ENCODE measurements at regions not wholly inside any gene's neighbourhood (a gene's known extent, or its start where the extent isn't known, plus 50 kb on each side); places are given as distances from the start of the nearest gene placed in this dataset.
"Not testable (repeated sequence)": the region's sequence is repeated elsewhere in the genome, so short reads cannot be mapped to it uniquely, and the experiment has no call there.

DNA sequence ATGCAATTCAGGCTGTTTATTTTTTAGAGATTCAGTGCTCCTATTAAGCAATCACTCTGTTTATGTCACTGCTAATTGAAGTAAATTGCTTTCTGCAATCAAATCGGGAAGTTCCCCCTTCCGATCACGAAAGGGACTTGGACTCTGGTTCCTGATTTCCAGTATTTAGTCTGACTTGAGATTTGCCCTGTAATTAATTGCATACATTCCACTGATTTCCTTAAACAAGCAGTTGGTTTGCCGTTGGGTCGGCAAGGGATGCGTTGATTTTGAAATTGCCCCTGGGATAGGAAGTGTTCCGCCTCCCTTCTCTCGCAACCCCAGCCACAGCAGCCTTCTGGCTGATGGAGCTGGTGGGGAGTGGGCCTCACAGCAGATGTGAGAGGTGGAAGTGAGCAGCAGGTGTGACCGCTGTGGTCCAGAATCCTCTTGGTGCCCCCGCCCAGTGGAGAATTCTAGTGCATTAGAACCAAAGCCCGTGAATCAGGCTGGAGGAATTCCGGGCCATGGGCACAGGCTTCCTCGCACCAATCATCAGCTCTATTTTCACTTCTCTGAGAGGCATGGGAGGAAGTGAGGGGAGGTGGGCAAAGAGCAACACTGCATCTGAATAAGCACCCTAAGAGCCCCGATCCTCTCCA lies 102.5 kb downstream of the SPRY4 start:
- DNase-seq (ENCODE audit: extremely low read depth in 1 of 2, low read depth in 1 of 2) = no peak

DNA sequence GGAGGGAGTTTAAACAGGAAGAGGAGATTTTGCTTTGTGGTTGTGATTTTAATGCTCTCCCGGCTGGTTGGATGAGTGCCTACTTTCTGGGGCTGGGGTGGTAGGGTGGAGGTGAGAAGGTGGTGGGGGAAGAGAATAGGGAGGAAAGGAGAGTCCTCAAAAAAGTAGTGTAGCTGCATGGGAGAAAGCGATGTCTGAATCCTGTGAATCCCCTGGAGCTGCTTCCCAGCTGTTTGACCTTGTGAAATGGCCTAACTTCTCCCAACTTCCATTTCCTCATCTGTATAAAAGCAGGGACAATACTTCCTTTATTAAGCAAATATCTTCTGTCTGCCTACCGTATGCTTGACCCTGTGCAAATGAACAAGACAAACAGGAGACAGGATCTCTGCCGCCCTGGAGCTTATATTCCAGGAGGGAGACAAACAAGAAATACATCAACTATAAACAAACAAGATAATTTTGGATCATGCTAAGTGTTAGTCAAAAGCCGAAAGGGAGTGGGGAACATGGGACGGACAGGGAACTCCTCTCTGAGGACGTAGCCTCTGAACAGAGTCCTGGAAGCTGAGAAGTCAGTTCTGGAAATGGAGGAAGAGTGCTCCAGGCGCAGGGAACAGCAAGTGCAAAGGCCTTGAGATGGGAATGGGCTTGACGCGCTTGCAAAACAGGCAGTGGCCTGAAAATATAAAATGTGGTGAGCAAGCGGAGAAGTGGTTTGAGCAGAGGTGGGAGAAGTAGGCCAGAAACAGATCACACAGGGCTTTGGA lies 103.5 kb downstream of the SPRY4 start:
- no peak for DNase-seq (ENCODE audit: extremely low read depth in 1 of 2, low read depth in 1 of 2)

DNA sequence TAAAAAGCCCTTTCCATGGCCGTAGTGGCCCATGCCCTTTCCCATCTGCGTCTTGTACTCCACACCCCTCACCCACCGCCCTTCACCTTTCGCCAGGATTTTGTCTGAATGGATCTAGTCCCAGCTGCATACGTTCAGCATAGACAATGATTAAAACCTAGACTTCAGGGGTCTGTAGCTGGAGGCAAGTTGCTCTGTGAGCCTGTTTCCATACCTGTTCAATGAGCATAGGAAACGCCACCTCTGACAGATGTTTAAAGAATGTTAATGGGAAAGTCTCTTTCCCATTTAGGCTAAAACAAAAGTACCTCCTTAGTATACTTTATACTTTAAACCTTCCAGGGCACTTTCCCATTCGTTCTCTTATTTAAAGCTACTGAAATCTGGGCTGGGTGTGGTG lies 105.7 kb downstream of the SPRY4 start:
- DNase-seq (ENCODE audit: extremely low read depth in 1 of 2, low read depth in 1 of 2) = no peak

DNA sequence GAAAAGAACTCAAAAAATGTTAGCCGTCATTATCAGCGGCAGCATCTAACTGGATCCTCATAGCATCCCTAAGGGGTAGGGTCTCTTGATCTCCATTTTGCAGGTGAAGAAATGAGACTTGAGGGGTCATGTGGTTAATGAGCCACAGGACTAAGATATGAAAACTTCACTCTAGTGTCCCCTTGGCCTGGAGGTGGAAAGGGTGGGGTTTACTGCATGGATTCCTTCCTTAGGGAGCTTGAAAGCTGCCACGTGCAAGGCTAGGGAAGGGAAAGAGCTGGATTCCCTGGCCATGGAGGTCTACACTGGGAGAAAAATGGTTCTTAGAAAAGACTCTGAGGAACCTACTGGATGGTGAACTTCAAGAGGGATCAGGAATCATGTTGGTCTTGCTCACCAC lies 107.9 kb downstream of the SPRY4 start:
- no peak for DNase-seq (ENCODE audit: extremely low read depth in 1 of 2, low read depth in 1 of 2)

DNA sequence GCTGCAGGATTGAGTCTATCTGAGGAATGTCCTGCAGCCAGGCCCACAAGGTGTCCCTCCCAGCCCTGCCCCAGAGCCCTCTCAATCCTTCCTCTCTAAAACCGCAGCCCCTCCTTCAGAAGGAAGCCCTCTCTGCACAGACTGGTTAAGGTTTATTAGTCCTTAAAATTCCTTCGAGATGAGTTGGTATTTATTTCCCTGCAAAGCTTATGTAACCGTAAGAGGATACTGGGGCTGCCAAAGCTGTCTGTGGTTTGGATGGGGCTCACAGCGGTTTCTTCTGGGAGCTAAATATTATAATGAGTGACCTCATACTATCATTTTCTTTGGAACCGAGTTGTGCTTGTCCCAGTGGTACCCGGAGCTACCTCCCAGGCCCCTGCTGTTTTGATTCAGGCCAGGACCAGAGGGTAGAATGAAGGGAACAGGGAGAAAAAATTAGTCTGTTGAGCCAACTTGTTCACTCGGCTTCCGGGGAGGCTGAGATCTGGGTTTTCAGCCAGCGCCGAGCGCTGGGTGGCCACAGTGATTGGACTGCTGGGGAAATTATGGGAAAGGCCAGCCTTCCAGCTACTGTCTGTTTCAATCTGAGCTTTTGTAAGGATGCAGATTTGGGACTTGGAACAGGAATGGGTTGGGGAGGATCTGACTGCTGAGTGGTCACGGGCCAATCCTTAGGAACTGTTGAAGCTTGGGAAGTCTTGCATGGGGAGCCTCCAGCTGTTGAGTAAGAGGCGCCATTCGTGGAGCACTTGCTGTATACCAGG lies 107.5 kb downstream of the NDFIP1 start:
- no peak for DNase-seq (ENCODE audit: extremely low read depth in 1 of 2, low read depth in 1 of 2)

DNA sequence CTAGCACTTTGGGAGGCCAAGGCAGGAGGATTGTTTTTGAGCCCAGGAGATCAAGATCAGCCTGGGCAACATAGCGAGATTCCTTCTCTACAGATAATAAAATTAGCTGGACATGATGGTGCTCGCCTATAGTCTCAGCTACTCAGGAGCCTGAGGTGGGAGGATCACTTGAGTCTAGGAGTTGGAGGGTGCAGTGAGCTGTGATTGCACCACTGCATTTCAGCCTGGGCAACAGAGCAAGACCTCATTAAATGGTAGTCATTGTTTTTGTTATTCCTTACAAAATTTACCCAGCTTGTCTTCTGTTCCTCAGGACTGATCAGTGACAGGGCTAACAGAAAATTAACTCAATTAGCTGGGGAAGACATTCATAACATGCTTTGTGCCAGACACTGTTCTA lies 104.5 kb downstream of the NDFIP1 start:
- DNase-seq (ENCODE audit: extremely low read depth in 1 of 2, low read depth in 1 of 2) = no peak

DNA sequence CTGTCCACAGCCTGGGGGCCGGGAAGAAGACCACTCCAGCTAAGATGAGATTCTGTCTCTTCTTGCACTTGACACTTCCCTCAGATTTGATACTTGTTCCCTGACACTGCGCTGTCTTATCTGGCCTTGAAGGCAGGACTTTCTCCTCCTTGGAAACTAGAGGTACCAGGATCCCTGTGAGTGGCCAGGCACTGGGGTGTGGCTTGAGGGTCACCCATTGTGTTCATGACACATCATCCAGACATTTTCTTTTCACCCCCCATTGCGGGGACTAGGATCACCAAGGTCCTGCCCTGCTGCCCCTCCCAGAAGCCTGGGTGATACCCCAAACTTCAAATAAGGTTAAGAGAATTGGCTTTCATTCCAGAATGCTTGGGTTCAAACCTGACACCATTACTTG lies 103.3 kb downstream of the NDFIP1 start:
- DNase-seq (ENCODE audit: extremely low read depth in 1 of 2, low read depth in 1 of 2) = no peak

DNA sequence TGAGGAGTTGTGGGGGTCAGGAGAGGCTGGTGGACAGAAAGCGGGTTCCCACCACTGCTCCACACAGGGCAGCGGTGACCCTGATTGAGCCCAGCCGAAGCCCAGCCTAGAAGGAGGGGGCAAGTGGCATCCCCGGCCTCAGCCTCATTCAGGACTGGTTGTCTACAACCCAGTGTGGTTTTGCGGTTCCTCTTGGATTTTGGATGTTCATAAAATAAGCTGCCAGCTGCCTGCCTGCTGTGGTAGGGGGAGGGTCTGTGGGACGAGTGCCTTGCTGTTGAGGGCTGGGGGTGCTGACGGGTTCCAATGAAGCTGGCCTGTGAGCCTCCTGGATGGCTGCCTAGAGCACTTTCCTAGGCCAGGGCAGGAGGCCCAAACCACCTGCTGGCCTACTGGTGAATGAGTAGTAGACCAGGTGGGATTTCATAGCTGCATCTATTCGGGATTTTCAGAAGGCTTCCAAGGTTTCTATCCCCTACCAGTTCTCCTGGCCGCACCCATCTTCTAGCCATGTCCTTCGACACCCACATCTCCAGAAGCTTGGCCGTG lies 102.4 kb downstream of the NDFIP1 start:
- no peak for DNase-seq (ENCODE audit: extremely low read depth in 1 of 2, low read depth in 1 of 2)

DNA sequence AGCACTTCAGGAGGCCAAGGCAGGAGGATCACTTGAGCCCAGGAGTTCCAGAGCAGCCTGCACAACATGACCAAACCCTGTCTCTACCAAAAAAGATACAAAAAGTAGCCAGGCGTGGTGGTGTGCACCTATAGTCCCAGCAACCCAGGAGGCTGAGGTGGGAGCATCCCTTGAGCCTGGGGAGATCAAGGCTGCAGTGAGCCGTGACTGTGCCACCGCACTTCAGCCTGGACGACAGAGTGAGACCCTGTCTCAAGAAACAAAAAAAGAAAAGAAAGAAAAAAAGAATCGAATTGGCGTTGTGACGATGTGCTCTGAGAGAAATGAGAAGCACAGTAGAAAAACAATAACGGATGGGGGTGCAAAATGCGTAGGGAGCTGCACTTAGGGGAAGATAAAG lies 101.4 kb downstream of the NDFIP1 start:
- no peak for DNase-seq (ENCODE audit: extremely low read depth in 1 of 2, low read depth in 1 of 2)

DNA sequence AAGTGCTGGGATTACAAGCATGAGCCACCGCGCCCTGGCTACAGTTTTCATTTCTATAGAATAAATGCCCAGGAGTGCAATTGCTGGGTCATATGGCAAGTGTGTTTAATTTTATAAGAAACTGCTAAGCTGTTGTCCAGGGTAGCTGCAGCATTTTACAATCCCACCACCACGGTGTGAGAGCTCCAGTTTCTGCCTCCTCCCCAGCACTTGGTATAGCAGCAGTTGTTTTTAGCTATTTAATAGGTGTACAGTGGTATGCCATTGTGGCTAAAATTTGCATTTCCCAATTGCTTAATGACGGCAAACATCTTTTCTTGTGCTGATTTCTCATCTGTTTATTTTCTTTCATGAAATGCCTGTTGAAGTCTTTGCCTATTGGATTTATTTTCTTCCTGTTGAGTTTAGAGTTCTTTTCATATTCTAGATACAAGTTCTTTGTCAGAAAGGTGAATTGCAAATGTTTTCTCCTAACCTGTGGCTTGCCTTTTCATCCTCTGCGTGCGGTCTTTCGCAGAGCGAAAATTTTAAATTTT lies 100.3 kb downstream of the NDFIP1 start:
- DNase-seq (ENCODE audit: extremely low read depth in 1 of 2, low read depth in 1 of 2) = no peak

DNA sequence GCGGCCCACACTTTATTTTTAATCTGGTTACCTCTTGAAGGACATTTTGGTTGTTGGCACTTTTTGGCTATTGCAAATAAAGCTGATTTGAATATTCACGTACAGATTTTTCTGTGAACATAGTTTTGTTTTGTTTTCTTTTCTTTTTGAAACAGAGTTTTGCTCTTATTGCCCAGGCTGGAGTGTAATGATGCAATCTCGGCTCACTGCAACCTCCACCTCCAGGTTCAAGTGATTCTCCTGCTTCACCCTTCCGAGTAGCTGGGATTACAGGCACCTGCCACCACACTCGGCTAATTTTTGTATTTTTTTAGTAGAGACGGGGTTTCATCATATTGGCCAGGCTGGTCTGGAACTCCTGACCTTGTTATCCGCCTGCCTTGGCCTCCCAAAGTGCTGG lies 99.7 kb downstream of the NDFIP1 start:
- DNase-seq (ENCODE audit: extremely low read depth in 1 of 2, low read depth in 1 of 2) = not testable (repeated sequence)

DNA sequence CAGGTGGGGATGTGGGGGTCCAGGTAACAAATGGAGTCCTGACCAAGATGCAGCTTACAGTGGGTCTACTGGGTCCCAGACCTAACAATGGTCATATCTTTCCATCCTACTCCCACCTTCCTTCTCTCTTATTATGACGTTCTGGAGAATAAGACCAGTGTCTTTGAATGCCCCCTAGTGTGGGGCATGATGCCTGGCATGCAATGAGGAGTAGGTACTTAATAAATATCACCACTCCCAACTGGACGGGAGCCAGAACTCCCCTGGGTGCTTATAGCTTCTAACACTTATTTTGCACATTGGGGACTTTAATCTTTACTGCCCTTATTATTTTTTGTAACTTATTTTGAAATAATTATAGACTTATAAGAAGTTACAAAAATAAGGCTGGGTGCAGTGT lies 98.2 kb downstream of the NDFIP1 start:
- DNase-seq (ENCODE audit: extremely low read depth in 1 of 2, low read depth in 1 of 2) = no peak

DNA sequence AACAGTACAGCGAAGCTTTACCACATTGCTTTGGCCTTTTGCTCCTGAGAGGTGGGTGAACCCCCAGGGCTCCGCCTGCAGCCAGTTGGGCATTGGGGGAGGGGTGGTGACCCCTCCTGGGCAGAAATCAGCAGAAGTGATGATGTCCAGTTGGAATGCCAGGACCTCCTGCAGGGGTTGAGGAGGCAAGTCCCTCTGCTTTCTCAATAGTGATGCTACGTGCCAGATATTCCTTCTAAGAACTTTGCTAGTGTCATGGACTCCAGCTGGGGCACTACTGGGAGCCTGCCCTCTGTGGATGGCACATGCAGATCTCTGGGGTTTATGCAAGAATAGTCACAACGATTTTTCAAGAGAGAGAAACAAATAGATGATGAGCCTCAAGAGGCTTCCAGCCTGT lies 95.6 kb downstream of the NDFIP1 start:
- no peak for DNase-seq (ENCODE audit: extremely low read depth in 1 of 2, low read depth in 1 of 2)
